Neural cell (in vitro differentiated cells): ENCODE measurements at regions not wholly inside any gene's neighbourhood (a gene's known extent, or its start where the extent isn't known, plus 50 kb on each side); places are given as distances from the start of the nearest gene placed in this dataset.
"Not testable (repeated sequence)": the region's sequence is repeated elsewhere in the genome, so short reads cannot be mapped to it uniquely, and the experiment has no call there.

Experiments used
- H2AFZ ChIP-seq: fragments of 200-600, 300-800 bp; sonication (generic), shearing (Covaris generic); 2 replicates; pipeline ENCODE4 v1.6.0; 2014; ENCODE audit warnings: low read depth, mild to moderate bottlenecking, antibody characterized with exemption, low read length, moderate library complexity
- H3F3A ChIP-seq: fragments of 200-600 bp; shearing (Covaris generic); 2 replicates; pipeline ENCODE4 v1.6.1; 2016; ENCODE audit warnings: mild to moderate bottlenecking, moderate library complexity, mixed read lengths, antibody characterized with exemption, low read length; ENCODE audit not compliant: insufficient read depth, poor library complexity, severe bottlenecking
- H3K27ac ChIP-seq: fragments of 200-600, 300-800 bp; sonication (generic), shearing (Covaris generic); 2 replicates; pipeline ENCODE4 v1.5.1; 2014; ENCODE audit warnings: mild to moderate bottlenecking, low read length, moderate library complexity
- H3K27me3 ChIP-seq: fragments of 300-800, 200-600 bp; sonication (generic), shearing (Covaris generic); 2 replicates; pipeline ENCODE4 v1.6.0; 2014; ENCODE audit warnings: mild to moderate bottlenecking, low read depth, low read length, moderate library complexity; ENCODE audit not compliant: insufficient read depth
- H3K36me3 ChIP-seq: fragments of 300-800, 200-600 bp; sonication (generic), shearing (Covaris generic); 2 replicates; pipeline ENCODE4 v1.5.1; 2014; ENCODE audit warnings: mild to moderate bottlenecking, antibody characterized with exemption, low read length, moderate library complexity; ENCODE audit not compliant: insufficient read depth
- H3K4me2 ChIP-seq: fragments of 300-800, 200-600 bp; sonication (generic), shearing (Covaris generic); 2 replicates; pipeline ENCODE4 v1.6.0; 2014; ENCODE audit warnings: mild to moderate bottlenecking, low read length
- H3K4me3 ChIP-seq: fragments of 300-800, 200-600 bp; sonication (generic), shearing (Covaris generic); 2 replicates; pipeline ENCODE4 v1.5.1; 2014; ENCODE audit warnings: mild to moderate bottlenecking, low read length, moderate library complexity
- H3K79me2 ChIP-seq: fragments of 200-600 bp; shearing (Covaris generic); replicated peaks from 2 replicates; pipeline ENCODE4 v1.6.0; 2014; ENCODE audit warnings: mild to moderate bottlenecking, low read length, moderate library complexity; ENCODE audit not compliant: insufficient read depth
- H3K9ac ChIP-seq: fragments of 300-800, 200-600 bp; sonication (generic), shearing (Covaris generic); 2 replicates; pipeline ENCODE4 v1.6.1; 2016; ENCODE audit warnings: mild to moderate bottlenecking, low read length, mixed read lengths
- H3K9me2 ChIP-seq: fragments of 200-600 bp; shearing (Covaris generic); 2 replicates; pipeline ENCODE4 v1.6.1; 2016; ENCODE audit warnings: mild to moderate bottlenecking, low read length, mixed read lengths; ENCODE audit not compliant: insufficient read depth
- H3K9me3 ChIP-seq: fragments of 200-600, 300-800 bp; sonication (generic), shearing (Covaris generic); 2 replicates; pipeline ENCODE4 v1.6.1; 2016; ENCODE audit warnings: mild to moderate bottlenecking, mixed run types, low read length, moderate library complexity, mixed read lengths
- H4K20me1 ChIP-seq: fragments of 200-600 bp; shearing (Covaris generic); 2 replicates; pipeline ENCODE4 v1.6.1; 2016; ENCODE audit warnings: mild to moderate bottlenecking, mixed run types; ENCODE audit not compliant: insufficient read depth
- EP300 ChIP-seq: fragments of 450-650 bp; conservative IDR thresholded peaks from 2 replicates; pipeline ENCODE4 v1.6.1; 2014; ENCODE audit warnings: antibody characterized with exemption, mild to moderate bottlenecking, moderate library complexity; ENCODE audit not compliant: poor library complexity, severe bottlenecking
- EZH2 ChIP-seq: fragments of 200-600, 300-800 bp; shearing (Covaris generic), sonication (generic); IDR thresholded peaks from 2 replicates; pipeline ENCODE4 v1.6.1; 2014; ENCODE audit warnings: antibody characterized with exemption, low read length, borderline replicate concordance, mild to moderate bottlenecking; ENCODE audit not compliant: insufficient read depth, poor library complexity, severe bottlenecking
- MXI1 ChIP-seq: fragments of 450-650 bp; conservative IDR thresholded peaks from 2 replicates; pipeline ENCODE4 v1.6.1; 2014; ENCODE audit warnings: antibody characterized with exemption, mild to moderate bottlenecking; ENCODE audit not compliant: poor library complexity, severe bottlenecking
- POLR2AphosphoS5 ChIP-seq: IDR thresholded peaks from 2 replicates; pipeline ENCODE4 v1.6.1; 2012
- SMC3 ChIP-seq: fragments of 450-650 bp; conservative IDR thresholded peaks from 2 replicates; pipeline ENCODE4 v1.6.1; 2014; ENCODE audit warnings: antibody characterized with exemption, mild to moderate bottlenecking, moderate library complexity; ENCODE audit not compliant: poor library complexity
- TAF1 ChIP-seq: IDR thresholded peaks from 2 replicates; pipeline ENCODE4 v1.6.1; 2012; ENCODE audit warnings: low read depth
- TF ChIP-seq, protein P1 (sequence below): fragments of 450-650 bp; IDR thresholded peaks from 2 replicates; pipeline ENCODE4 v1.5.1; 2014; ENCODE audit warnings: antibody characterized with exemption, mild to moderate bottlenecking, moderate library complexity; ENCODE audit not compliant: poor library complexity, severe bottlenecking

DNA sequence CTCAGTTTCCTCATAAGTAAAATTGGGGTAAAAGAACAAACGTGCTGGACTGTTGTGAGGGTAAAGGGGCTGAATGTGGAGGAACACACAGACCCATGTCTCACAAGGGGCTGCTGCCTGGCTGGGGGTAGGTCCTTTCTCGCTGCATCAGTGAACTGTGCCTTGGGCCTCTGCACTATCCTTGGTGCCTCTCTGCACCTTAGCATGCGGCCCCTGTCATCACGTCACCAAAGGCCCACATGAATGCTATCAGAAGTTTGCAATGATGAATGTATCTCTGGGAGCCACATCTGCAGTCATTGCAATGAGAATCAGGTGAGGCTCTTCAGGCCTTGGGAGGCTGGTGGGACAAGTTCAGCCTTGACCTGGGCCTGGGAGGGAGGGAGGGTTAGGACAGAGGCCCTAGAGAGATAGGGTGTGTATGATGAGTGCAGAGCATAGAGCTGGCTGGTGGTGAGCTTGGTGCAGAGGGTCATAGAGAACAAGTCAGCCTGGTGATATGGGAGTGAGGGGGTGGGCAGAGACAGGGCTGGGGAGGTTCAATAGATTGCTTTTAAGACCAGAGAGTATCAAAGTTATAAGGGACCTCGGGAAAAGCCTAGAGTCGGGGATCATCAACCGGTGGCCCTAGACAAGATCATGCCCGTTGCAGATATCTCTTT lies 308.4 kb downstream of the RPS24 start:
- no peak overlapping the region for H3K27ac ChIP-seq
- no peaks in the 10 kb centered on the region for H3K36me3 ChIP-seq
- no peaks in the 10 kb centered on the region for H3K79me2 ChIP-seq
- H2AFZ ChIP-seq: no peak overlapping the region
- no peak overlapping the region for H3K4me2 ChIP-seq
- H4K20me1 ChIP-seq: no peaks in the 10 kb centered on the region
- no peaks in the 10 kb centered on the region for H3K27me3 ChIP-seq
- no peaks in the 10 kb centered on the region for H3K9me2 ChIP-seq
- H3K9ac ChIP-seq: no peak overlapping the region
- no peak overlapping the region for H3K4me3 ChIP-seq
- no peak for TF ChIP-seq TAF1
- no peak for TF ChIP-seq POLR2AphosphoS5
- no peak for TF ChIP-seq SMC3
- no peak for TF ChIP-seq EP300
- no peak for TF ChIP-seq EZH2
- no peak for TF ChIP-seq MXI1
- no peaks in the 10 kb centered on the region for H3F3A ChIP-seq
- H3K9me3 ChIP-seq: no peaks in the 10 kb centered on the region

DNA sequence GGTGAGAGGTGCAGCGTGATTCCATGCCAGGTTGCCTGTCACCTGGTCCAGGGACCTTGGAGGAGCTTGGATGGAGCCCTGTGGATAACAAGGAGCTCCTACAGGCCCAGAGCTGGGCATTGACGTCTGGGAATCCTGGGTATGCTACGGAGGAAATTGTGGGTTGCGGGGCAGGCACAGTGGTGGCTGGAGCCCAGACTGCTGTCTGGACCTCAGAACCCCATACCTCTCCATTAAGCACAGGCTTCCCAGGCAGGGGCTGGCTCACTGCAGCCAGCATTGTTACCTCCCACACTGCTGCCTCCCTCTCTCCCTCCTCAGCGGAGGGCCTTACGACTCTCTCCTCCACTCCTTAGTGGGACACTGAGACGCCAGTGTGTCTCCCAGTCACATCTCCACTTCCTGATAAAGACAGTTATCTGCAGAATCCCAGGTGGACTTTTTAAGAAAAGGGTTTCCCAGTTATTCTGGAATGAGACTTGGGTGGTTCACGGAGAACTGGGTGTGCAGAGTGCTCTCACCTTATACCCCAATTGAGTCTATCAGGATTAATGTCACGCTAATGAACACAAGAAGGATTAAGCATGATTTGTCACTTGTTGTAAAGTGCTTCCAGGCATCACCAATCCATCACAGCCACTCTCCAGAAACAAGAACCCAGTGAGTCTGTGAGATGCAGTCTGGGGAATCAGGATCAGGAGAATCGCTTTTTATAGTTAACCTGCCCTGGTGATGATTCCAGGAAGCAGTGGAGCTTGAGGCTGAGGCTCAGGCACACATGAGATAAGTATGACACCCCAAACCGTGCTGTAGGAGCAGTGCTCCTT lies 309.4 kb downstream of the RPS24 start:
- Histone ChIP-seq H3K4me3 (no peak overlapping the region), H3K27ac (no peak overlapping the region)
- TF ChIP-seq SMC3 (no peak), EZH2 (no peak), MXI1 (no peak), TAF1 (no peak), POLR2AphosphoS5 (no peak), EP300 (no peak)
- TF ChIP-seq, protein P1, sequence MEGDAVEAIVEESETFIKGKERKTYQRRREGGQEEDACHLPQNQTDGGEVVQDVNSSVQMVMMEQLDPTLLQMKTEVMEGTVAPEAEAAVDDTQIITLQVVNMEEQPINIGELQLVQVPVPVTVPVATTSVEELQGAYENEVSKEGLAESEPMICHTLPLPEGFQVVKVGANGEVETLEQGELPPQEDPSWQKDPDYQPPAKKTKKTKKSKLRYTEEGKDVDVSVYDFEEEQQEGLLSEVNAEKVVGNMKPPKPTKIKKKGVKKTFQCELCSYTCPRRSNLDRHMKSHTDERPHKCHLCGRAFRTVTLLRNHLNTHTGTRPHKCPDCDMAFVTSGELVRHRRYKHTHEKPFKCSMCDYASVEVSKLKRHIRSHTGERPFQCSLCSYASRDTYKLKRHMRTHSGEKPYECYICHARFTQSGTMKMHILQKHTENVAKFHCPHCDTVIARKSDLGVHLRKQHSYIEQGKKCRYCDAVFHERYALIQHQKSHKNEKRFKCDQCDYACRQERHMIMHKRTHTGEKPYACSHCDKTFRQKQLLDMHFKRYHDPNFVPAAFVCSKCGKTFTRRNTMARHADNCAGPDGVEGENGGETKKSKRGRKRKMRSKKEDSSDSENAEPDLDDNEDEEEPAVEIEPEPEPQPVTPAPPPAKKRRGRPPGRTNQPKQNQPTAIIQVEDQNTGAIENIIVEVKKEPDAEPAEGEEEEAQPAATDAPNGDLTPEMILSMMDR: no peak

DNA sequence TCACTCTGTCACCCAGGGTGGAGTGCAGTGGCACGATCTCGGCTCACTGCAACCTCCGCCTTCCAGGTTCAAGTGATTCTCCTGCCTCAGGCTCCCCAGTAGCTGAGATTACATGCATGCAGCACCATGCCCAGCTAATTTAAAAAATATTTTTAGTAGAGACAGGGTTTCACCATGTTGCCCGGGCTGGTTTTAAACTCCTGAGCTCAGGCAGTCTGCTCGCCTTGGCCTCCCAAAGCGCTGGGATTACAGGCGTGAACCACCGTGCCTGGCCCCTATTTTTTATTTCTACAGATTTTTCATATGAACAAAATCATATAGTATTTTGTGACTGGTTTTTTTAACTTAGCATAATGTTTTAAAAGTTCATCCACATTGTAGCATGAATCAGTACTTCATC lies 310.6 kb downstream of the RPS24 start:
- not testable (repeated sequence) for H3K4me3 ChIP-seq, H3K79me2 ChIP-seq, H3K9me3 ChIP-seq, H4K20me1 ChIP-seq, H3K9ac ChIP-seq, H3K27me3 ChIP-seq, H3K27ac ChIP-seq, H3F3A ChIP-seq, H3K9me2 ChIP-seq, H2AFZ ChIP-seq, H3K36me3 ChIP-seq, H3K4me2 ChIP-seq

More for the DNA sequence above, 309.4 kb downstream of the RPS24 start:
- no peaks in the 10 kb centered on the region for H4K20me1 ChIP-seq
- no peak overlapping the region for H3K9ac ChIP-seq
- H3F3A ChIP-seq: no peaks in the 10 kb centered on the region
- H3K36me3 ChIP-seq: no peaks in the 10 kb centered on the region
- no peaks in the 10 kb centered on the region for H3K79me2 ChIP-seq
- H3K4me2 ChIP-seq: no peak overlapping the region
- H3K27me3 ChIP-seq: no peaks in the 10 kb centered on the region
- H3K9me3 ChIP-seq: no peaks in the 10 kb centered on the region
- H2AFZ ChIP-seq: no peak overlapping the region
- no peaks in the 10 kb centered on the region for H3K9me2 ChIP-seq

DNA sequence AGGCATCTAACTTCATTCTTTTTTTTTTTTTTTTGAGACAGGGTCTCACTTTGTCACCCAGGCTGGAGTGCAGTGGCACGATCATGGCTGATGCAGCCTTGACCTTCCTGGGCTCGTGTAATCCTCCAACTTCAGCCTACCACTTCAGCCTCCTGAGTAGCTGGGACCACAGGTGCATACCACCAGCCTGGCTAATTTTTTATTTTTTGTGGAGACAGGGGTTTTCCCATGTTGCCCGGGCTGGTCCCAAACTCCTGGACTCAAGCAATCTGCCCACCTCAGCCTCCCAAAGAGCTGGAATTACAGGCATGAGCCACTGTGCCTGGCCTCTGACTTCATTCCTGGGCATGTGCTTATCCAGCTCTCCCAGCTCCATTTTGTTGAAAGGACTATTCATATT lies 311.9 kb downstream of the RPS24 start:
- not testable (repeated sequence) for H4K20me1 ChIP-seq, H3K4me3 ChIP-seq, H3K9me2 ChIP-seq, H3K9me3 ChIP-seq, H2AFZ ChIP-seq, H3K4me2 ChIP-seq, H3K27me3 ChIP-seq, H3K36me3 ChIP-seq, H3K27ac ChIP-seq, H3K9ac ChIP-seq, H3F3A ChIP-seq, H3K79me2 ChIP-seq
